H9 (cell line): ENCODE measurements at regions not wholly inside any gene's neighbourhood (a gene's known extent, or its start where the extent isn't known, plus 50 kb on each side); places are given as distances from the start of the nearest gene placed in this dataset.

ENCODE experiments used
- DNase-seq: peaks from one replicate; pipeline ENCODE4 v3.0.0-alpha.2; 2017
- H2AFZ ChIP-seq: one replicate; pipeline ENCODE4 v1.6.1; 2013; ENCODE audit warnings: mild to moderate bottlenecking, low read length, control low read depth, moderate library complexity
- H2AK5ac ChIP-seq: 2 replicates; pipeline ENCODE4 v1.6.1; 2013; ENCODE audit warnings: low read length, control low read depth, mixed read lengths; ENCODE audit not compliant: insufficient read length
- H2BK120ac ChIP-seq: one replicate; pipeline ENCODE4 v1.6.1; 2013; ENCODE audit warnings: low read depth, mild to moderate bottlenecking, low read length, control low read depth, inconsistent platforms; ENCODE audit not compliant: poor library complexity, severe bottlenecking
- H2BK12ac ChIP-seq: 2 replicates; pipeline ENCODE4 v1.6.1; 2013; ENCODE audit warnings: low read length, control low read depth, mixed read lengths, low read depth; ENCODE audit not compliant: insufficient read length
- H2BK15ac ChIP-seq: 2 replicates; pipeline ENCODE4 v1.6.1; 2013; ENCODE audit warnings: low read depth, low read length, control low read depth
- H2BK20ac ChIP-seq: one replicate; pipeline ENCODE4 v1.6.1; 2013; ENCODE audit warnings: low read depth, mild to moderate bottlenecking, low read length, control low read depth, inconsistent platforms; ENCODE audit not compliant: poor library complexity, severe bottlenecking
- H2BK5ac ChIP-seq: 2 replicates; pipeline ENCODE4 v1.6.1; 2013; ENCODE audit warnings: low read length, control low read depth, mixed read lengths; ENCODE audit not compliant: insufficient read length
- H3K14ac ChIP-seq: 2 replicates; pipeline ENCODE4 v1.6.1; 2013; ENCODE audit warnings: low read length, control low read depth; ENCODE audit not compliant: insufficient read depth
- H3K18ac ChIP-seq: 2 replicates; pipeline ENCODE4 v1.6.1; 2013; ENCODE audit warnings: low read depth, mild to moderate bottlenecking, mixed read lengths, low read length, control low read depth; ENCODE audit not compliant: insufficient read length
- H3K23ac ChIP-seq: 2 replicates; pipeline ENCODE4 v1.6.1; 2013; ENCODE audit warnings: low read length, control low read depth, mixed read lengths, low read depth; ENCODE audit not compliant: insufficient read length
- H3K23me2 ChIP-seq: 2 replicates; pipeline ENCODE4 v1.6.1; 2013; ENCODE audit warnings: low read depth, mild to moderate bottlenecking, mixed read lengths, low read length, control low read depth; ENCODE audit not compliant: insufficient read length, poor library complexity, severe bottlenecking
- H3K27ac ChIP-seq: 2 replicates; pipeline ENCODE4 v1.5.1; 2013; ENCODE audit warnings: low read length, control low read depth, mixed read lengths, low read depth; ENCODE audit not compliant: insufficient read length
- H3K27me3 ChIP-seq: 2 replicates; pipeline ENCODE4 v1.6.1; 2013; ENCODE audit warnings: low read length, control low read depth, inconsistent platforms; ENCODE audit not compliant: insufficient read depth
- H3K4ac ChIP-seq: 2 replicates; pipeline ENCODE4 v1.6.1; 2013; ENCODE audit warnings: low read depth, mild to moderate bottlenecking, control low read depth, inconsistent platforms, low read length, moderate library complexity
- H3K4me1 ChIP-seq: 2 replicates; pipeline ENCODE4 v1.6.1; 2013; ENCODE audit warnings: low read length, control low read depth, inconsistent platforms; ENCODE audit not compliant: insufficient read depth
- H3K4me2 ChIP-seq: 2 replicates; pipeline ENCODE4 v1.6.1; 2013; ENCODE audit warnings: low read length, control low read depth, mixed read lengths; ENCODE audit not compliant: insufficient read length, insufficient read depth
- H3K56ac ChIP-seq: 2 replicates; pipeline ENCODE4 v1.6.1; 2013; ENCODE audit warnings: low read depth, mild to moderate bottlenecking, mixed read lengths, low read length, control low read depth; ENCODE audit not compliant: insufficient read length
- H3K79me1 ChIP-seq: 2 replicates; pipeline ENCODE4 v1.6.1; 2013; ENCODE audit warnings: low read depth, mild to moderate bottlenecking, moderate library complexity, low read length, control low read depth, inconsistent platforms; ENCODE audit not compliant: insufficient read depth, poor library complexity, severe bottlenecking
- H3K79me2 ChIP-seq: 2 replicates; pipeline ENCODE4 v1.6.1; 2013; ENCODE audit warnings: low read length, control low read depth, inconsistent platforms; ENCODE audit not compliant: insufficient read depth
- H3K9ac ChIP-seq: 2 replicates; pipeline ENCODE4 v1.6.1; 2013; ENCODE audit warnings: low read length, control low read depth, mixed read lengths; ENCODE audit not compliant: insufficient read length; ENCODE audit errors: extremely low read depth
- H3K9me3 ChIP-seq: one replicate; pipeline ENCODE4 v1.6.1; 2013; ENCODE audit warnings: low read depth, low read length, inconsistent platforms; ENCODE audit not compliant: control insufficient read depth
- H3T11ph ChIP-seq: one replicate; pipeline ENCODE4 v1.6.1; 2013; ENCODE audit warnings: mild to moderate bottlenecking, low read length, control low read depth, inconsistent platforms
- H4K20me1 ChIP-seq: one replicate; pipeline ENCODE4 v1.6.1; 2013; ENCODE audit not compliant: control insufficient read depth, insufficient read length, insufficient read depth
- H4K5ac ChIP-seq: 2 replicates; pipeline ENCODE4 v1.6.1; 2013; ENCODE audit warnings: low read depth, mild to moderate bottlenecking, mixed read lengths, low read length, control low read depth; ENCODE audit not compliant: insufficient read length
- H4K8ac ChIP-seq: replicated peaks from 2 replicates; pipeline ENCODE4 v1.6.1; 2013; ENCODE audit warnings: low read length, control low read depth, mixed read lengths, low read depth; ENCODE audit not compliant: insufficient read length
- H4K91ac ChIP-seq: 2 replicates; pipeline ENCODE4 v1.6.1; 2013; ENCODE audit warnings: low read depth, mild to moderate bottlenecking, moderate library complexity, mixed read lengths, low read length, control low read depth; ENCODE audit not compliant: insufficient read length
- H3K27ac Mint-ChIP-seq, 3 experiments: 2 replicates in 2 of 3; 3 replicates in 1 of 3; pipeline ENCODE4 v1.8.0; 2020 to 2021; ENCODE audit warnings: mixed read lengths in 3 of 3, mild to moderate bottlenecking in 1 of 3, moderate library complexity in 1 of 3
- H3K27me3 Mint-ChIP-seq: 2 replicates; pipeline ENCODE4 v1.8.0; 2021; ENCODE audit warnings: low read depth, mild to moderate bottlenecking, moderate library complexity, mixed read lengths
- H3K36me3 Mint-ChIP-seq, 3 experiments: 2 replicates in 2 of 3; 3 replicates in 1 of 3; pipeline ENCODE4 v1.8.0; 2020 to 2021; ENCODE audit warnings: low read depth in 3 of 3, mixed read lengths in 3 of 3; ENCODE audit not compliant: insufficient read depth in 1 of 3
- H3K4me1 Mint-ChIP-seq, 2 experiments: 2 replicates each; pipeline ENCODE4 v1.8.0; 2020; ENCODE audit warnings: mixed read lengths in 2 of 2
- H3K4me3 Mint-ChIP-seq, 2 experiments: 2 replicates in 1 of 2; 3 replicates in 1 of 2; pipeline ENCODE4 v1.8.0; 2020 to 2021; ENCODE audit warnings: mild to moderate bottlenecking in 2 of 2, mixed read lengths in 2 of 2, moderate library complexity in 1 of 2
- H3K9me3 Mint-ChIP-seq, 2 experiments: 2 replicates in 1 of 2; 3 replicates in 1 of 2; pipeline ENCODE4 v1.8.0; 2020; ENCODE audit warnings: mild to moderate bottlenecking in 2 of 2, mixed read lengths in 2 of 2, moderate library complexity in 1 of 2
- WGBS: extraction: QIAGEN DNeasy Blood & Tissue Kit; methylation state at CpG from one replicate; pipeline ENCODE4 v1.1.7; 2013; ENCODE audit warnings: missing lambda C conversion rate, low lambda C conversion rate, mixed read lengths; ENCODE audit not compliant: insufficient read length; ENCODE audit errors: extremely low coverage; 5-methylcytosine and 5-hydroxymethylcytosine counted together
- TF ChIP-seq, protein P1 (sequence below): fragments of 200-600 bp; sonication (generic); conservative IDR thresholded peaks from 3 replicates; pipeline ENCODE4 v1.8.0; 2021; ENCODE audit warnings: antibody characterized with exemption, mild to moderate bottlenecking

DNA sequence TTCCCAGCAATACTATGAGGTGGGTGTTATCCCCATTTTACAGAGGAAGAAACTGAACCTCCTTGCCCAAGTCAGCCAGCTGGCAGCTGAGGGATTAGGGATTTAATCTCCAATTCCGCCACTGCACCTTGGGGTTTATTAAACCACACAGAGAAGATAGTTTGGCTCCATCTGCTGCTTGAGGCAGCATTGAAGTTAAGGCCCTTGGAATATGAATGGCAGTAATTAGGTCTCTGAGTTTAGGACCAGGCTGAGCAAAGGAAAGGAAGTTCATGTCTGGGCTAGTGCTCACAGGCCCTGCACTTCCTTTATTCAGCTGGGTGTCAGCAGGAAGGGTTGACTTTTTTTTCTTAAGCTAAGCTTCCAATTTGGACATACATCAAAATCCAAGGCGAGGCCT is 86.9 kb upstream of the GDNF start:
- H3K9me3 ChIP-seq: no peaks in the 10 kb centered on the region
- no peak overlapping the region for H3T11ph ChIP-seq
- TF ChIP-seq, protein P1, sequence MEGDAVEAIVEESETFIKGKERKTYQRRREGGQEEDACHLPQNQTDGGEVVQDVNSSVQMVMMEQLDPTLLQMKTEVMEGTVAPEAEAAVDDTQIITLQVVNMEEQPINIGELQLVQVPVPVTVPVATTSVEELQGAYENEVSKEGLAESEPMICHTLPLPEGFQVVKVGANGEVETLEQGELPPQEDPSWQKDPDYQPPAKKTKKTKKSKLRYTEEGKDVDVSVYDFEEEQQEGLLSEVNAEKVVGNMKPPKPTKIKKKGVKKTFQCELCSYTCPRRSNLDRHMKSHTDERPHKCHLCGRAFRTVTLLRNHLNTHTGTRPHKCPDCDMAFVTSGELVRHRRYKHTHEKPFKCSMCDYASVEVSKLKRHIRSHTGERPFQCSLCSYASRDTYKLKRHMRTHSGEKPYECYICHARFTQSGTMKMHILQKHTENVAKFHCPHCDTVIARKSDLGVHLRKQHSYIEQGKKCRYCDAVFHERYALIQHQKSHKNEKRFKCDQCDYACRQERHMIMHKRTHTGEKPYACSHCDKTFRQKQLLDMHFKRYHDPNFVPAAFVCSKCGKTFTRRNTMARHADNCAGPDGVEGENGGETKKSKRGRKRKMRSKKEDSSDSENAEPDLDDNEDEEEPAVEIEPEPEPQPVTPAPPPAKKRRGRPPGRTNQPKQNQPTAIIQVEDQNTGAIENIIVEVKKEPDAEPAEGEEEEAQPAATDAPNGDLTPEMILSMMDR: no peak
- no peak for DNase-seq
- WGBS: no CpG with 5 or more reads among the region's 2 CpGs
- no peak overlapping the region for H3K27ac ChIP-seq
- no peaks in the 10 kb centered on the region for H3K27me3 ChIP-seq
- no peak overlapping the region for H3K4me3 Mint-ChIP-seq
- H3K27ac Mint-ChIP-seq: no peak overlapping the region
- H2AFZ ChIP-seq: no peak overlapping the region
- H3K36me3 Mint-ChIP-seq: no peaks in the 10 kb centered on the region
- H3K9me3 Mint-ChIP-seq: no peaks in the 10 kb centered on the region
- no peaks in the 10 kb centered on the region for H3K23me2 ChIP-seq
- H3K4me1 ChIP-seq: no peaks in the 10 kb centered on the region
- H4K5ac ChIP-seq: no peak overlapping the region
- no peak overlapping the region for H3K23ac ChIP-seq
- H3K9ac ChIP-seq: no peak overlapping the region
- no peak overlapping the region for H4K91ac ChIP-seq
- H2AK5ac ChIP-seq: no peak overlapping the region
- H3K4me1 Mint-ChIP-seq: 0 out of 4 replicates have a peak, but pooled peaks cover 0 to 2% of the 10 kb centered on the region in 2 experiments
- no peak overlapping the region for H2BK120ac ChIP-seq
- H3K79me2 ChIP-seq: no peaks in the 10 kb centered on the region
- H3K79me1 ChIP-seq: no peaks in the 10 kb centered on the region
- H3K4ac ChIP-seq: no peak overlapping the region
- H2BK20ac ChIP-seq: no peak overlapping the region
- H3K18ac ChIP-seq: no peak overlapping the region
- no peaks in the 10 kb centered on the region for H4K20me1 ChIP-seq
- H3K14ac ChIP-seq: no peak overlapping the region
- H2BK15ac ChIP-seq: no peak overlapping the region
- H4K8ac ChIP-seq: no peak overlapping the region
- H3K4me2 ChIP-seq: no peak overlapping the region
- H2BK5ac ChIP-seq: no peak overlapping the region
- no peaks in the 10 kb centered on the region; the same call in 1 of the 2 replicates for H3K27me3 Mint-ChIP-seq
- no peak overlapping the region for H2BK12ac ChIP-seq
- no peak overlapping the region for H3K56ac ChIP-seq
